GM18505 (cell line): ENCODE measurements at regions not wholly inside any gene's neighbourhood (a gene's known extent, or its start where the extent isn't known, plus 50 kb on each side); places are given as distances from the start of the nearest gene placed in this dataset.
"Not testable (repeated sequence)": the region's sequence is repeated elsewhere in the genome, so short reads cannot be mapped to it uniquely, and the experiment has no call there.

Source experiments
- ATAC-seq: cut with Tn5 transposase; IDR thresholded peaks from one replicate; pipeline ENCODE4 v1.9.1; 2021; ENCODE audit not compliant: unreplicated experiment
- POLR2A ChIP-seq: IDR thresholded peaks from 4 replicates; pipeline ENCODE4 v1.6.1; 2011; ENCODE audit warnings: borderline replicate concordance; ENCODE audit not compliant: insufficient read depth, insufficient read length; ENCODE audit errors: extremely low read depth

- no peak for ATAC-seq
- TF ChIP-seq POLR2A, result no peak
These were observed 86.8 kb upstream of the MEGF10 start for GRCh38 chr5:127203818-127204217.

GRCh38 chr5:127205147-127205546, 85.4 kb upstream of the MEGF10 start:
- no peak for TF ChIP-seq POLR2A
- no peak for ATAC-seq

- no peak for ATAC-seq
These were observed 84.1 kb upstream of the MEGF10 start for GRCh38 chr5:127206320-127207113.

GRCh38 chr5:127210042-127210441, 80.6 kb upstream of the MEGF10 start:
- no peak for ATAC-seq
- TF ChIP-seq POLR2A, result no peak

More at GRCh38 chr5:127206320-127207113, 84.1 kb upstream of the MEGF10 start:
- TF ChIP-seq POLR2A, result no peak

- ATAC-seq, result no peak
- TF ChIP-seq POLR2A, result no peak
These were observed 77.4 kb upstream of the MEGF10 start for GRCh38 chr5:127213231-127213630.

GRCh38 chr5:127216143-127216542, 74.5 kb upstream of the MEGF10 start:
- no peak for ATAC-seq
- TF ChIP-seq POLR2A, result no peak

GRCh38 chr5:127216898-127217675, 73.5 kb upstream of the MEGF10 start:
- no peak for ATAC-seq
- TF ChIP-seq POLR2A, result no peak

GRCh38 chr5:127221936-127222335, 68.7 kb upstream of the MEGF10 start:
- ATAC-seq, result not testable (repeated sequence)

GRCh38 chr5:127222571-127223156, 67.9 kb upstream of the MEGF10 start:
- ATAC-seq, result not testable (repeated sequence)

- ATAC-seq, result no peak
- no peak for TF ChIP-seq POLR2A
These were observed 67.2 kb upstream of the MEGF10 start for GRCh38 chr5:127223256-127223974.

- no peak for ATAC-seq
These were observed 62.7 kb upstream of the MEGF10 start for GRCh38 chr5:127227881-127228280.

GRCh38 chr5:127228540-127229184, 61.9 kb upstream of the MEGF10 start:
- peak; percentile 6 for ATAC-seq
- TF ChIP-seq POLR2A, result no peak

More at GRCh38 chr5:127227881-127228280, 62.7 kb upstream of the MEGF10 start:
- TF ChIP-seq POLR2A, result no peak
